Gastrocnemius medialis (tissue), 4 donors: ENCODE measurements at regions not wholly inside any gene's neighbourhood (a gene's known extent, or its start where the extent isn't known, plus 50 kb on each side); places are given as distances from the start of the nearest gene placed in this dataset.

Source experiments
- CTCF ChIP-seq, 5 experiments: fragments of 450-650 bp in 3 of 5; fragments of 200-600 bp in 2 of 5; sonication (generic) in 2 of 5; IDR thresholded peaks in 4 of 5; conservative IDR thresholded peaks in 1 of 5; 1 replicate in 4 of 5; 2 replicates in 1 of 5; pipeline ENCODE4 v1.5.1; 2016 to 2019; ENCODE audit warnings: antibody characterized with exemption in 5 of 5, mild to moderate bottlenecking in 3 of 5, moderate library complexity in 3 of 5
- POLR2A ChIP-seq, 2 donors: fragments of 450-650 bp; IDR thresholded peaks; one replicate each; pipeline ENCODE4 v1.6.1; 2017; ENCODE audit warnings: antibody characterized with exemption in 2 of 2, mild to moderate bottlenecking in 2 of 2, moderate library complexity in 2 of 2

- TF ChIP-seq CTCF (IDR thresholded peaks at IDR 0.05 in 4 of 5, conservative IDR thresholded peaks at IDR 0.05 in 1 of 5) (no peak), POLR2A (IDR thresholded peaks at IDR 0.05) (no peak)
These were observed 673.3 kb downstream of the NXPH1 start for GRCh38 chr7:9106747-9107146.
